OCI-LY7 (cell line): ENCODE measurements at regions not wholly inside any gene's neighbourhood (a gene's known extent, or its start where the extent isn't known, plus 50 kb on each side); places are given as distances from the start of the nearest gene placed in this dataset.

Experiments
- BruUV-seq: library from RNA; stranded (reverse); fragments of 400-500 nt; replicated peaks from 2 replicates; lab custom pipeline; 2021; lab: Mats Ljungman, UMichigan
- CTCF ChIA-PET: fragments of 300-600 bp; sonication (Branson Sonifier 250); formaldehyde crosslinking; loops from one replicate; lab custom pipeline; 2022; ENCODE audit warnings: antibody characterized with exemption; ENCODE audit not compliant: unreplicated experiment; lab: Charles Lee
- POLR2A ChIA-PET: fragments of 300-600 bp; sonication (Branson Sonifier 250); formaldehyde crosslinking; loops from one replicate; lab custom pipeline; 2022; ENCODE audit warnings: antibody characterized with exemption; lab: Charles Lee
- DNase-seq: peaks from one replicate; pipeline ENCODE4 v3.0.0-alpha.2; 2015; ENCODE audit warnings: low spot score
- H2AFZ ChIP-seq: fragments of 200-600 bp; sonication (generic), shearing (Covaris generic); 2 replicates; pipeline ENCODE4 v1.6.1; 2014; ENCODE audit warnings: mild to moderate bottlenecking, antibody characterized with exemption, low read length, moderate library complexity
- H3K27ac ChIP-seq: fragments of 200-600 bp; sonication (generic); 2 replicates; pipeline ENCODE4 v1.5.1; 2014; ENCODE audit warnings: mixed run types, low read depth, mild to moderate bottlenecking, moderate library complexity, low read length, inconsistent platforms; ENCODE audit not compliant: poor library complexity, severe bottlenecking
- H3K36me3 ChIP-seq: fragments of 200-600 bp; sonication (generic); 2 replicates; pipeline ENCODE4 v1.6.1; 2014; ENCODE audit warnings: mild to moderate bottlenecking, antibody characterized with exemption, low read length, moderate library complexity, mixed read lengths; ENCODE audit not compliant: insufficient read depth
- H3K4me1 ChIP-seq: fragments of 200-600 bp; sonication (generic); 2 replicates; pipeline ENCODE4 v1.5.1; 2014; ENCODE audit warnings: mild to moderate bottlenecking, low read length; ENCODE audit not compliant: insufficient read depth, poor library complexity, severe bottlenecking
- H3K4me2 ChIP-seq: fragments of 200-600 bp; sonication (generic); 2 replicates; pipeline ENCODE4 v1.6.1; 2014; ENCODE audit warnings: mild to moderate bottlenecking, low read length
- H3K4me3 ChIP-seq: fragments of 200-600 bp; sonication (generic); 2 replicates; pipeline ENCODE4 v1.5.1; 2014; ENCODE audit warnings: mild to moderate bottlenecking, low read depth, low read length; ENCODE audit not compliant: poor library complexity, severe bottlenecking
- H3K79me2 ChIP-seq: fragments of 200-600 bp; sonication (generic); 2 replicates; pipeline ENCODE4 v1.6.1; 2016; ENCODE audit warnings: low read depth, mild to moderate bottlenecking, low read length, moderate library complexity, mixed read lengths; ENCODE audit not compliant: insufficient read depth
- H3K9me2 ChIP-seq: fragments of 200-600 bp; sonication (generic); 2 replicates; pipeline ENCODE4 v1.6.1; 2016; ENCODE audit warnings: mild to moderate bottlenecking, low read length, mixed read lengths; ENCODE audit not compliant: insufficient read depth
- H3K9me3 ChIP-seq: fragments of 200-600 bp; sonication (generic); 2 replicates; pipeline ENCODE4 v1.6.1; 2014; ENCODE audit warnings: mild to moderate bottlenecking, mixed run types, low read length, mixed read lengths
- H4K20me1 ChIP-seq: fragments of 200-600 bp; sonication (generic); 2 replicates; pipeline ENCODE4 v1.6.1; 2014; ENCODE audit warnings: mild to moderate bottlenecking, antibody characterized with exemption, low read length, moderate library complexity, mixed read lengths; ENCODE audit not compliant: insufficient read depth
- EZH2phosphoT487 ChIP-seq: fragments of 200-600 bp; sonication (generic); IDR thresholded peaks from 2 replicates; pipeline ENCODE4 v1.6.1; 2018; ENCODE audit warnings: low read depth, borderline replicate concordance, mild to moderate bottlenecking, mixed run types, antibody characterized with exemption, low read length, moderate library complexity, mixed read lengths
- intact Hi-C: fragments of 100-400 bp; cut with micrococcal nuclease; formaldehyde crosslinking; loops from one replicate; pipeline ENCODE4 v1.10.0; 2022; ENCODE audit not compliant: unreplicated experiment
- TF ChIP-seq, protein P1 (sequence below): fragments of 200-600 bp; sonication (generic); conservative IDR thresholded peaks from 2 replicates; pipeline ENCODE4 v1.5.1; 2014; ENCODE audit warnings: mild to moderate bottlenecking, antibody characterized with exemption, low read length, moderate library complexity, mixed read lengths

DNA sequence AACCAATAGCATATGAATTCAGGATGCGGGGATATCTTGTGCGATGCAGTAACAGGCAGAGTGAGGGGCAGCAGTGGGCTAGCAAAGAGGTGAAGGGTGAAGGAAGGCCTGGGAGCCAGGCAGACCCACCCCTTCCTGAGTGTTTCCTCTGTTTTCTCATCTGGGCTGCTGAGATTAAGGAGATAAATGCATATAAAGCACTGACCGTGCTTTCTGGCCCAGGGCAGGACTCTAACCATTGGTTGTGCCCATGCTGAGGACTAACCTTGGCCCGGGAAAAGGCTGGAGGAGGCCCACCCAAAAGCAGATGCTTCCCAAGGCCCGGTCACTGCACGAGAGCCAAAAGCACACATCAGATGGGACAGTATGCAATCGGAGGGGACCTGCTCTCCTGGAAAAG is 87.6 kb downstream of the PSMG1 start:
- Histone ChIP-seq H4K20me1 (no peaks in the 10 kb centered on the region), H3K4me3 (no peak overlapping the region), H3K9me2 (no peaks in the 10 kb centered on the region), H3K27ac (no peak overlapping the region), H3K36me3 (no peaks in the 10 kb centered on the region), H3K4me1 (no peaks in the 10 kb centered on the region), H3K4me2 (no peak overlapping the region), H3K9me3 (no peaks in the 10 kb centered on the region), H3K79me2 (no peaks in the 10 kb centered on the region), H2AFZ (no peak overlapping the region)
- CTCF ChIA-PET, result no interaction called here
- POLR2A ChIA-PET, result interaction anchor here (1.0 to 1.2 kb wide), 2 partner anchors 9 to 14 kb away, joined by 3 to 10 read pairs; no protein-coding TSS in a partner anchor
- DNase-seq, result no peak
- intact Hi-C loops, result no loop called here
- TF ChIP-seq, protein P1, sequence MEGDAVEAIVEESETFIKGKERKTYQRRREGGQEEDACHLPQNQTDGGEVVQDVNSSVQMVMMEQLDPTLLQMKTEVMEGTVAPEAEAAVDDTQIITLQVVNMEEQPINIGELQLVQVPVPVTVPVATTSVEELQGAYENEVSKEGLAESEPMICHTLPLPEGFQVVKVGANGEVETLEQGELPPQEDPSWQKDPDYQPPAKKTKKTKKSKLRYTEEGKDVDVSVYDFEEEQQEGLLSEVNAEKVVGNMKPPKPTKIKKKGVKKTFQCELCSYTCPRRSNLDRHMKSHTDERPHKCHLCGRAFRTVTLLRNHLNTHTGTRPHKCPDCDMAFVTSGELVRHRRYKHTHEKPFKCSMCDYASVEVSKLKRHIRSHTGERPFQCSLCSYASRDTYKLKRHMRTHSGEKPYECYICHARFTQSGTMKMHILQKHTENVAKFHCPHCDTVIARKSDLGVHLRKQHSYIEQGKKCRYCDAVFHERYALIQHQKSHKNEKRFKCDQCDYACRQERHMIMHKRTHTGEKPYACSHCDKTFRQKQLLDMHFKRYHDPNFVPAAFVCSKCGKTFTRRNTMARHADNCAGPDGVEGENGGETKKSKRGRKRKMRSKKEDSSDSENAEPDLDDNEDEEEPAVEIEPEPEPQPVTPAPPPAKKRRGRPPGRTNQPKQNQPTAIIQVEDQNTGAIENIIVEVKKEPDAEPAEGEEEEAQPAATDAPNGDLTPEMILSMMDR, result no peak
- TF ChIP-seq EZH2phosphoT487, result no peak
- BruUV-seq, result no TSS peak

DNA sequence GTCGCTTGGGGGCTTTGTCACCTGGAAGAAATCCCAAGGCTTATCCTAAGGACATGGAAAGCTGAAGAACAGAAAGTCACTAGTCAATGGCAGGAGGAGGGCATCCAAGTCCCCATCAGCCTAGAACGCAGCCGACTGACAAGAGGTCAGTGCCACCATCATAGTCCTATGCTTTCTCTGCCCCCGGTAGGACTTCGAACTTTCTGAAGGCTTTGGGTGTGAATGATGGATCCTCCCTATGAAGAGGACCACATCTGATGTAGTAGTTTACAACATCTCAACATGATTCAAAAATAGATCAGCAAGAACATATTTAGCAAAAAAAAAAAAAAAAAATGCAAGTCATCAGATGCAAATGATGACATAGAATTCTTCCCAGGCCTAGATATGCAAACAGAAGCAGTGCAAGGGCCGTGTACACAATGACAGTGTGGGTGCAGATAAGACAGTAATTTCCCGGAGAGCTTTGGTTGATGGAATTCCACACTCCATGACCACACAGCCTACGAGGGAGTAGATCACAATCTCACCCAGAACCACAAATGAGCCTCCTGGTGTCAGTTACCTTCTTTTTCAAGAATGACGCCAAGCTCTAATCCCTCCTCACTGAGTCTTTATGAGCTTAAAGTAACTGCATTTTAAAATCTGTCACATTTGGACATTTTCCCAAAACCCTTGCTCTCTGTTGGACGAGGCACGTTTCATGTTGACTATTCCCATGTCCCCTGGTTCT is 88.2 kb downstream of the PSMG1 start:
- intact Hi-C loops, result no loop called here
- CTCF ChIA-PET, result no interaction called here

More for the DNA sequence above, 88.2 kb downstream of the PSMG1 start:
- Histone ChIP-seq H3K4me1 (no peaks in the 10 kb centered on the region), H2AFZ (no peak overlapping the region), H4K20me1 (no peaks in the 10 kb centered on the region), H3K9me3 (no peaks in the 10 kb centered on the region), H3K4me3 (no peak overlapping the region), H3K79me2 (no peaks in the 10 kb centered on the region), H3K27ac (no peak overlapping the region), H3K36me3 (no peaks in the 10 kb centered on the region), H3K4me2 (no peak overlapping the region), H3K9me2 (no peaks in the 10 kb centered on the region)
- POLR2A ChIA-PET, result interaction anchor here (0.6 to 1.1 kb wide), 3 partner anchors 9 to 14 kb away, joined by 3 to 8 read pairs (median 3); no protein-coding TSS in a partner anchor
- TF ChIP-seq EZH2phosphoT487, result no peak
- TF ChIP-seq, protein P1, result no peak
- DNase-seq, result no peak
- no TSS peak for BruUV-seq
